HG03378 (cell line): ENCODE measurements at regions not wholly inside any gene's neighbourhood (a gene's known extent, or its start where the extent isn't known, plus 50 kb on each side); places are given as distances from the start of the nearest gene placed in this dataset.

Source experiments
- ATAC-seq: cut with Tn5 transposase; IDR thresholded peaks from one replicate; pipeline ENCODE4 v1.9.1; 2021; ENCODE audit warnings: mild to moderate bottlenecking, moderate library complexity; ENCODE audit not compliant: unreplicated experiment

DNA sequence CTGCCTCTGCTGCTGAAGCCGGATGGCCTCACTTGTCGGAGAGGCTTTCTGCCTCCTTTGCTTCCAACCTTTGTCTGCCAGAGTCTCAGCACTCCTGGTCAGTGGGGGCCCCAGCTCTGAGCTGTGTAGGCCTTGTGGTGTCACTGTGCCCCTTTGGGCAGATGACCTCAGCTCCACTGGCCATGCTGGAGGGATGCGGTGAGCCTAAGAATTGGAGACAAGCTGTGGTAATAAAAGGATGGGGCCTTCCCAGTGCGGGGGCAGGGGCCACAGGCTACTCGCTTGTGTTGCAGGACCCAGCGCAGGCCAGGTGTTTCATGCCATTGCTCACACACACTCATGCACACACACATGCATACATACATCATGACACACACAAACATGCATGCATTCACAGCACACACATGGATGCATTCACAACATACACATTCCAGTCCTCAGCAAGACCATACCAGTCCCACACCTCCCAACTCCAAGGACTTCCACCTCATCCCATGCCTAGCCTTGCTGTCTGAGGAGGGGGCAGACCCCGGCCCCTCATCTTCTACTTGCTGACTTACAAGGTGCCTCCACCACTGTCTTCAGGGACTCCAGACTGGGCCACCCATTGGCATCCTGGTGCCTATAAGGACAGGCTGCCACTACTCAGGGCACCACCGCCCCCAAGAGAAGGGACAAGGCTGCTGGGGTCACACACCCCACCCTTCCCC, 237.7 kb downstream of the SYK start:
- no peak for ATAC-seq

DNA sequence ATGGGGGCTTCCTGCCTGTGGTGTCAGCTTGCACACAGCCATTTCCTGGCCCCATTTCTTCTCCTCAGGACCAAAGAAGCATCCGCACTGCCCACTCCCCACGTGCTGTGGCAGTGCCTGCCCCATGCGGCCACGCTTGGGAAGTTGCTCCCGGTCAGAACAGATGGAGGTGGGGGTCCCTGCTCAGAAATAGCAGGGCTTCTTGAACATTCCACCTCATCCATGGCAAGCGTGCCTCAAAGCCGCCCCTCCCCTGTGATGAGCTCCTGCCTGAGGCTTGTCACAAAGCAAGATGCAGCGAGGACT, 238.2 kb downstream of the SYK start:
- ATAC-seq = no peak

- ATAC-seq = no peak
These were observed 239.0 kb downstream of the SYK start for GRCh38 chr9:91040371-91041215.

DNA sequence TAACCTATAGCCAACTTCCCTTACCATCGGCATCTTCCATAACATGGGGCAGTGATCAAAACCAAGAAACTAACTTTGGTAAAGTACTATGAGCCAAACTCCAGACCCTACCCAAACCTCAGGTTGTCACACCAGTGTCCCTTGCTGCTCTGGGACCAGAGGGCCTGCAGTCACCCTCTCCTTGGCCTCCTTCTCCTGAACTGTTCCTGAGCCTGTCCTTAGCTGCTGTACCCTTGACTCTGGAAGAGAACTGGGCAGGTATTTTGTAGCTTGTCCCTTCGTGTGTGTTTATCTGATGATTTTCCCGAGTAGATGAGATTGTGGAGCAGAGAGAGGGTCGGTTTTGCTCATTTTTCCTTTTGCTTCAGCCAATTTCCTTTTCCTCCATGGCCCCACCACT, 240.4 kb downstream of the SYK start:
- no peak for ATAC-seq

GRCh38 chr9:91042541-91042940, 240.9 kb downstream of the SYK start:
- ATAC-seq = no peak

DNA sequence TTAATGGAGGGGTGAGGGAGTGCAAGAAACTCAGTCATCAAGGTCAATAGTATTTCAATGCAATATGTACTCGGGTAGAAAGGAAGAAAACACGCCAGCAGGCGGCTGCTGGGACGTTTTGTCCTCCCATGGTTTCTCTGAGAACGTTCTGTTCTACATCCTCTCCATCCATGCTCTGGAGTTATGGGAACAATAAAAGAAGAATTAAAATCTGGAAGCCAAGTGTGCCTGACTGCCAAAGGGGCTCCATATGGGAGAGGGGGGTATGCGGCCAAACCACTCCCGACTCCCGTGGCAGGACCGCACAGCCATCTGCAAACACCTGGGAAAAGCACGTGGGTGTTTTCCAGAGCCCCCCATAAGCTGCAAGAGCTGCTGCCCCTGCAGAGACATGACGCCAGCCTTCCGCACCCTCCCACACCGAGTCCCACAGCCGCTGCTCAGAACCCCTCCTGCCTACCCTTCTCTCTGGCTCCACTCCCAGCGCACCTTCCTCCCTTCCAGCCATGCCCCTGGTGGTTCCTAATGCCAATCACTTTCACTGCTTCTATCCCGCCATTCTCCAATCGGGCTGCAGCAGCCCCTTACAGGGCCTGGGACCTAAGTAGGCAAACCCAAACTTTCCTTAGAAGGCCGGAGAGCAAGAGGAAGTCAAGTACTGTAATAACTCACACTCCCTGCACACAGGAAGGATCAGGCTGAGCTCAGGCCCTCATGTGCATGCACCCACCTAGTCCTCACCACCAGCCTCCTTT, 241.6 kb downstream of the SYK start:
- ATAC-seq = no peak

GRCh38 chr9:91043811-91044175, 242.2 kb downstream of the SYK start:
- no peak for ATAC-seq

DNA sequence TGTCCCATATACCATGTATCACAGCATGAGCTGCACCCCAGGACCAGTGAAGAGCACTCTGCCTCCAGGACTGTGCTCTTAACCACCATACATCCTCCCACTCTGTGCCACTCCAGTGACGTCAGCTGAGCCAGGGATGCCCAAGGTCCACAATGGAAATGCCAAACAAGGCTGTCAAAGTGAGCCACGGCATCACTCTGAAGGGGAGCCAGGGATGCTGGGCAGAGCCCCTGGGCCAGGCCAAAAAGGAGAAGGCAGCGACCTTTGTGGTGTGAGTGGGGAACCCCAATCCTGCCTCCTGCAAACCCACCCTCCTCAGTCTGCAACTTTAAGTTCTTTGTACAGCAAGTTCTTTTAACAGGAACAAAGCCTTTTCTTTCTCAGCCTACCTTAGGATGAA, 242.7 kb downstream of the SYK start:
- no peak for ATAC-seq

GRCh38 chr9:91045041-91045440, 243.4 kb downstream of the SYK start:
- ATAC-seq = no peak

DNA sequence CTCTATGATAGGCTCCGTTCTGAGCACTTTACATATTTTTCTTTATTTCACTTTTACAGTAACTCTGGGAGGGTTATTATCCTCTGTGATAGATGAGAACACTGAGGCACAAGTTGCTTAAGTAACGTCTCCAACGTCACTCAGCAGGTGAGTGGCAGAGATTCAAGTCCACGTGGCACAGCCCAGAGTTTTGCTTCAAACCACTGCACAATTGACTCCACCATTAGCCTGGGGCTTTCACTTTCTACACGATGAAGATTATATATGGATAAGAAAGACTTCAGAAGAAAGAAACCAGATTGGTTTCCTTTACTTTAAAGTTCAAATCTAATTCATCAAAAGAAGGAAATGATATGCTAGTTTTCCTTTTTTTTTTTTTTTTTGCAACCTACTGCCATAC, 245.9 kb downstream of the SYK start:
- ATAC-seq = no peak

DNA sequence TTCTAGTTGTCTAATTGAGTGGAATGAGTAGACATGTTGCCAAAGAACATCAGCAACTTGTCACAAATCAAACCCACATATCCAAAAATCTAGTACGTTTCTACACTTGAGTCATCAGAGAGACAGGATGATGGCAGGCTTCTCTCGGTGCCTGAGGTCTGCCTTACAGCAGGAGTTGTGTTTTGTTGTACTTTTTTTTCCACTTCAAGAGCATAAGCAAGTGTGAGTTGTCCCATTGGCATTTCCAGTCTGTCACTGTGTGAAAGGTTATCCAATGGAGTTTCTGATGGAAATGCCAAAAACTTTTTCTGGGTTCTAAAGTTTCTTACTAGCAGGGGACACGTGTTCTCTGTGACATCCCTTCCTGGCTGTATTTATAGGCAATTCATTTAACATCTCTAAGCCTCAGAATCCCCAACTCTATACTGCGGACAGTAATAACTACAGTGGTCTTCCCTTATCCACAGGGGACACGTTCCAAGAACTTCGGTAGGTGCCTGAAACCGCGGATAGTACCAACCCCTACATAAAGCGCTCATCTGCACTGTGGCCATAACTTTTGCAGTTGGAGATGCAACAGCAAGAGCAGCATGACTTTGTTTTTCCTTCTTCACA, 246.5 kb downstream of the SYK start:
- no peak for ATAC-seq

- no peak for ATAC-seq
These were observed 247.1 kb downstream of the SYK start for GRCh38 chr9:91048749-91049148.

- no peak for ATAC-seq
These were observed 252.2 kb downstream of the SYK start for GRCh38 chr9:91053824-91054223.

DNA sequence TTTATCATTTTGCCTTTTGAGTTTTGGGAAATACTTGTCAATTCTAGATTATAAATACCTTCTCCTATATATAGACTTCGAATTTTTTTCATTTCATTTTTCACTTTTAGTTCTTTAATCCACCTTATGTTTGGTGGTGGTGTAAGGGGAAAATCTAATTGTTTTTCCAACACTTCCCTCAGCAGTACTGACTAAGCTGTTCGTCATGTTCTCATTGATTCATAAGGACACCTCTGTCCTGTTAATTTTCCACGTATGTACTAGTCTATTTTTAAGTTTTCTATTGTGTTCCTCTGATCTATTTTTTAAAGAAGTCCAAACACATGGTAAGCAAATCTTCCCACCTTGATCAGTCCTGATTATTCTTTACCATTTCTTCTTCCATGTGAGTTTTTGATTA, 254.2 kb downstream of the SYK start:
- ATAC-seq = no peak

GRCh38 chr9:91056486-91056885, 254.9 kb downstream of the SYK start:
- ATAC-seq = no peak

DNA sequence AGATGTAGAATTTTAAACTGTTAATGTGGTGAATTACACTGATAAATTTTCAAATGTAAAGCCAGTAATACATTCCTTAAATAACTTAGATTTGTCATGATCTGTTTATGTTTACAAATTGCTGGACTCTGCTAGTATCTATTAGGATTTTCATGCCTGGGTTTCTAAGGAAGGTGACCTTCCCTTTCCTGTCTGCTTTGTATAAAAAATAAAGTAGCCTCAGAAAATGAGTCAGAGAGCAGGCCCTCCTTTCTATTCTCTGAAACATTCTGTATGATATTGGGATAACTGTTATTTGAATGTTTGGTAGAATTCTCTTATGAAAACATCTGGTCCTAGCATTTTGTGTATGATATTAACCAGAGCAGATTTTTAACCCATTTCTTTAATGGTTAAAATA, 255.3 kb downstream of the SYK start:
- no peak for ATAC-seq

DNA sequence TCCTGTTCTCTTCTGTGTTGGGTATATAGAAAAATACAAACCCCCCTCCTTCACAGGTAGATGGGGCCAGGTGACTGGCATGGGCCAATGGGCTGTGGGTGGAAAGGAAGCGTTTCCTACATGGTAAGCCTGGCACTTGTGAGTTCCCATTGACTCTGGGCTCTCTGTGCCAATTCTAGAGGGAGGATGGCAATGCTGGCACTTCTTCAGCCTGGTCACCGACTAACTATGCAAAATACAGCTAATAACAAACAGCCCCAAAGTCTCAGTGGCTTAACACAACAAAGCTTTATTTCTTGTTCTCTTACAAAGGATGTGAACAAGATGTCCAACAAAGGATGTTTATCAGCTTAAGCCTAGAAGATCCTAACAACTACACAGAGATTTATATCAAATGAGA, 258.1 kb downstream of the SYK start:
- ATAC-seq = no peak

DNA sequence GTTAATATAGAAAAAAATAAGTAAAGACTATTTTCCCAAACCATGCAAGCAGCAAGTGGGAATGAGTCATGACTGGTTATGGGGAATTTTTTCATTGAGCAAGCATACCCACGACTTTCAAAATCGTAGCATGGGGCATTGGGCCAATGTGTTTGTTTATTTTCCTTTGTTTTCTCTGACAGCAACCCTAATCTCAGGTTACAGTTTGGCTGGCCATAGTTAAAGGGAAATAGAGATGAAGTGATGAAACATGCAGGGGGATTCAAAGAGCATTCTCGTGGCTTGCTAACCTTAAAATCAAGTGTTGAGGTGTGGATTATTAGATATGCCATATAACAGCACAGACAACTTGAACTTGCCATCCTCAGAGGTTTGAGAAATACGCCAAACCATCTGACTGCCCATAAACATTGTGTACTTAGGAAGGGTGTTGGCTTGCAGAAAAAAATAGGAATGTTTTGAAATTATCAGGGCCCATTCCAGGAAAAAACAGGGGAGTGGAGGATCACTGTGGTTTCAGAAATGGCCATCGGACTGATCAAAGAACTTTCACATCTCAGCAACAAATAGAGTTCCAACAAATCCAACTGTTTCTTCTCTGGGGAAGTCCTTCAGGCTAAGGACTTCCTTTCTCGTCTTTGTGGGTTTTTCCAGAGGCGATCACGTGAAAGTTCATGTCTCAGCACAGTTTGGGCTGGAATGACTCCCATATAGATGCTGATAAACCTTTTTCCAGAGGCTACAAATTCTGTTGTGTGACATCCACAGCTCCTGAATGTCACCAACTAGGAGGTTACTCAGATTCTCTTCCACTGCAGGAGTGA, 259.1 kb downstream of the SYK start:
- no peak for ATAC-seq

DNA sequence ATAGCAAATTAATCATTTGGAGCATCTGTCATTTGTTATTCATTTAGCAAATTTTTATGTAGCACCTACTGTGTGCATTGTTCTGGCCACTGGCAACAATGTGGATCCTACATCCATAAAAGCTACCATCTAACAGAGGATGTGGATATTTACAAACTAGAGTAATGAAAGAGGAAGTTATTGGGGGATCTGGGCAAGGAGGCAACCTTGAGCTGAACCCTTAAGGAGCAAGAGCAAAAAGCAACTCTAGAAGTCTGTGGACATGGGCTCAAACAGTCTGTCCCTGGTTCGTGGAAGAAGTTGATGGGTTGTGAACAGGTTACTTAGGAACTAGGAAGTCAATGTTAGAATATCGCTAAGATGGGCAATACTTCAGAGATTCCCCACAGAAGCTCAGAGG, 259.9 kb downstream of the SYK start:
- ATAC-seq = no peak

- ATAC-seq = no peak
These were observed 260.7 kb downstream of the SYK start for GRCh38 chr9:91062281-91062680.

- no peak for ATAC-seq
These were observed 261.9 kb downstream of the SYK start for GRCh38 chr9:91063471-91063870.
